MM.1S (cell line): ENCODE measurements at regions not wholly inside any gene's neighbourhood (a gene's known extent, or its start where the extent isn't known, plus 50 kb on each side); places are given as distances from the start of the nearest gene placed in this dataset.
"Not testable (repeated sequence)": the region's sequence is repeated elsewhere in the genome, so short reads cannot be mapped to it uniquely, and the experiment has no call there.

Experiments
- DNase-seq: peaks from one replicate; pipeline ENCODE4 v3.0.0-alpha.2; 2015
- H2AFZ ChIP-seq: fragments of 300-600 bp; sonication (generic); 2 replicates; pipeline ENCODE4 v1.6.0; 2016; ENCODE audit warnings: antibody characterized with exemption, low read length
- H3F3A ChIP-seq: fragments of 300-600 bp; sonication (generic); 2 replicates; pipeline ENCODE4 v1.6.1; 2016; ENCODE audit warnings: mild to moderate bottlenecking, antibody characterized with exemption, low read length, moderate library complexity, mixed read lengths; ENCODE audit not compliant: insufficient read depth
- H3K27ac ChIP-seq: fragments of 300-600 bp; sonication (generic); 2 replicates; pipeline ENCODE4 v1.5.1; 2016; ENCODE audit warnings: mild to moderate bottlenecking, low read length
- H3K27me3 ChIP-seq: fragments of 300-600 bp; sonication (generic); replicated peaks from 2 replicates; pipeline ENCODE4 v1.6.0; 2016; ENCODE audit warnings: low read length; ENCODE audit not compliant: insufficient read depth
- H3K36me3 ChIP-seq: fragments of 300-600 bp; sonication (generic); replicated peaks from 2 replicates; pipeline ENCODE4 v1.6.1; 2016; ENCODE audit warnings: mild to moderate bottlenecking, low read length, mixed read lengths; ENCODE audit not compliant: insufficient read depth
- H3K4me1 ChIP-seq: fragments of 300-600 bp; sonication (generic); 2 replicates; pipeline ENCODE4 v1.6.1; 2016; ENCODE audit warnings: low read length, mixed read lengths
- H3K4me2 ChIP-seq: fragments of 300-600 bp; sonication (generic); 2 replicates; pipeline ENCODE4 v1.6.0; 2016; ENCODE audit warnings: low read depth, low read length
- H3K4me3 ChIP-seq: fragments of 300-600 bp; sonication (generic); 2 replicates; pipeline ENCODE4 v1.5.1; 2016; ENCODE audit warnings: low read length, mixed read lengths
- H3K79me2 ChIP-seq: fragments of 300-600 bp; sonication (generic); 2 replicates; pipeline ENCODE4 v1.6.1; 2016; ENCODE audit warnings: mixed run types, low read length, mixed read lengths
- H3K9ac ChIP-seq: fragments of 300-600 bp; sonication (generic); 2 replicates; pipeline ENCODE4 v1.6.1; 2016; ENCODE audit warnings: low read length, mixed read lengths
- H3K9me2 ChIP-seq: fragments of 300-600 bp; sonication (generic); replicated peaks from 2 replicates; pipeline ENCODE4 v1.6.1; 2016; ENCODE audit warnings: mild to moderate bottlenecking, low read length, mixed read lengths; ENCODE audit not compliant: insufficient read depth
- H3K9me3 ChIP-seq: fragments of 300-600 bp; sonication (generic); replicated peaks from 2 replicates; pipeline ENCODE4 v1.6.1; 2016; ENCODE audit warnings: mild to moderate bottlenecking, low read length, mixed read lengths; ENCODE audit not compliant: insufficient read depth
- H4K20me1 ChIP-seq: fragments of 300-600 bp; sonication (generic); 2 replicates; pipeline ENCODE4 v1.6.1; 2016; ENCODE audit warnings: mild to moderate bottlenecking, low read length, moderate library complexity, mixed read lengths; ENCODE audit not compliant: insufficient read depth
- EZH2 ChIP-seq: fragments of 300-600 bp; sonication (generic); optimal IDR thresholded peaks from 2 replicates; pipeline ENCODE3; 2017; ENCODE audit warnings: low read depth, mild to moderate bottlenecking, antibody characterized with exemption, low read length, mixed read lengths
- EZH2phosphoT487 ChIP-seq: fragments of 300-600 bp; sonication (generic); IDR thresholded peaks from 2 replicates; pipeline ENCODE4 v1.6.1; 2018; ENCODE audit warnings: antibody characterized with exemption, low read length
- TF ChIP-seq, protein P1 (sequence below): fragments of 300-600 bp; sonication (generic); IDR thresholded peaks from 2 replicates; pipeline ENCODE4 v1.5.1; 2016; ENCODE audit warnings: antibody characterized with exemption, low read length, mixed read lengths

DNA sequence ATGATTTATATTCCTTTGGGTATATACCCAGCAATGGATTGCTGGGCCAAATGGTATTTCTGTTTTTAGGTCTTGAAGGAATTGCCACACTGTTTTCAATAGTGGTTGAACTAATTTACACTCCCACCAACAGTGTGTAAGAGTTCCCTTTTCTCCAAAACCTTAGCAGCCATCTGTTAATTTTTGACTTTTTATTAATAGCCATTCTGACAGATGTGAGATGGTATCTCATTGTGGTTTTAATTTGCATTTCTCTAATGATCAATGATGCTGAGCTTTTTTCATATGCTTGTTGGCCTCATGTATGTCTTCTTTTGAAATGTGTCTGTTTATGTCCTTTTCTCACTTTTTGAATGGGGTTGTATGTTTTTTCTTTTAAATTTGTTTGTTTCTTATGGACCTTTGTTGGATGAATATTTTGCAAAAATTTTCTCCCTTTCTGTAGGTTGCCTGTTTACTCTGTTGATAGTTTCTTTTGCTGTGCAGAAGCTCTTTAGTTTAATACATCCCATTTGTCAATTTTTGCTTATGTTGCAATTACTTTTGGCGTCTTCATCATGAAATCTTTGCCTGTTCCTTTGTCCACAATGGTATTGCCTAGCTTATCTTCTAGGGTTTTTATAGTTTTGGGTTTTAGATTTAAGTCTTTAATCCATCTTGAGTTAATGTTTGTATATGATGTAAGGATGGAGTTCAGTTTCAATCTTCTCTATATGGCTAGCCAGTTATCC, 119.7 kb upstream of the XIRP2 start:
- no peak for DNase-seq
- Histone ChIP-seq H3K79me2 (no peaks in the 10 kb centered on the region), H3K27ac (no peak overlapping the region), H3K4me1 (no peaks in the 10 kb centered on the region), H3K4me2 (no peak overlapping the region), H3K9me3 (no peaks in the 10 kb centered on the region), H3K36me3 (no peaks in the 10 kb centered on the region), H3F3A (no peaks in the 10 kb centered on the region), H3K27me3 (no peaks in the 10 kb centered on the region), H3K9me2 (no peaks in the 10 kb centered on the region), H2AFZ (no peak overlapping the region), H3K9ac (no peak overlapping the region), H4K20me1 (no peaks in the 10 kb centered on the region), H3K4me3 (no peak overlapping the region)
- TF ChIP-seq EZH2phosphoT487 (no peak), EZH2 (no peak)
- TF ChIP-seq, protein P1, sequence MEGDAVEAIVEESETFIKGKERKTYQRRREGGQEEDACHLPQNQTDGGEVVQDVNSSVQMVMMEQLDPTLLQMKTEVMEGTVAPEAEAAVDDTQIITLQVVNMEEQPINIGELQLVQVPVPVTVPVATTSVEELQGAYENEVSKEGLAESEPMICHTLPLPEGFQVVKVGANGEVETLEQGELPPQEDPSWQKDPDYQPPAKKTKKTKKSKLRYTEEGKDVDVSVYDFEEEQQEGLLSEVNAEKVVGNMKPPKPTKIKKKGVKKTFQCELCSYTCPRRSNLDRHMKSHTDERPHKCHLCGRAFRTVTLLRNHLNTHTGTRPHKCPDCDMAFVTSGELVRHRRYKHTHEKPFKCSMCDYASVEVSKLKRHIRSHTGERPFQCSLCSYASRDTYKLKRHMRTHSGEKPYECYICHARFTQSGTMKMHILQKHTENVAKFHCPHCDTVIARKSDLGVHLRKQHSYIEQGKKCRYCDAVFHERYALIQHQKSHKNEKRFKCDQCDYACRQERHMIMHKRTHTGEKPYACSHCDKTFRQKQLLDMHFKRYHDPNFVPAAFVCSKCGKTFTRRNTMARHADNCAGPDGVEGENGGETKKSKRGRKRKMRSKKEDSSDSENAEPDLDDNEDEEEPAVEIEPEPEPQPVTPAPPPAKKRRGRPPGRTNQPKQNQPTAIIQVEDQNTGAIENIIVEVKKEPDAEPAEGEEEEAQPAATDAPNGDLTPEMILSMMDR, result no peak

- not testable (repeated sequence) for H3K36me3 ChIP-seq, H3K9me2 ChIP-seq, H3K4me1 ChIP-seq, H3K4me2 ChIP-seq, H3K27me3 ChIP-seq, H4K20me1 ChIP-seq, H2AFZ ChIP-seq, H3K9me3 ChIP-seq, H3F3A ChIP-seq, H3K9ac ChIP-seq, H3K79me2 ChIP-seq, H3K27ac ChIP-seq, DNase-seq, H3K4me3 ChIP-seq
These were observed 121.4 kb upstream of the XIRP2 start for GRCh38 chr2:166766769-166767322.

GRCh38 chr2:166766220-166766619, 122.1 kb upstream of the XIRP2 start:
- H3K79me2 ChIP-seq, result no peaks in the 10 kb centered on the region
- H3K4me1 ChIP-seq, result no peaks in the 10 kb centered on the region
- H3K9ac ChIP-seq, result no peak overlapping the region
- no peak for DNase-seq
- no peak overlapping the region for H3K4me3 ChIP-seq
- H3K9me2 ChIP-seq, result no peaks in the 10 kb centered on the region
- H3F3A ChIP-seq, result no peaks in the 10 kb centered on the region
- no peaks in the 10 kb centered on the region for H3K36me3 ChIP-seq
- no peaks in the 10 kb centered on the region for H4K20me1 ChIP-seq
- H3K27ac ChIP-seq, result no peak overlapping the region
- no peaks in the 10 kb centered on the region for H3K9me3 ChIP-seq
- no peak overlapping the region for H2AFZ ChIP-seq
- no peaks in the 10 kb centered on the region for H3K27me3 ChIP-seq
- TF ChIP-seq, protein P1, result no peak
- TF ChIP-seq EZH2phosphoT487 (no peak), EZH2 (no peak)
- no peak overlapping the region for H3K4me2 ChIP-seq

DNA sequence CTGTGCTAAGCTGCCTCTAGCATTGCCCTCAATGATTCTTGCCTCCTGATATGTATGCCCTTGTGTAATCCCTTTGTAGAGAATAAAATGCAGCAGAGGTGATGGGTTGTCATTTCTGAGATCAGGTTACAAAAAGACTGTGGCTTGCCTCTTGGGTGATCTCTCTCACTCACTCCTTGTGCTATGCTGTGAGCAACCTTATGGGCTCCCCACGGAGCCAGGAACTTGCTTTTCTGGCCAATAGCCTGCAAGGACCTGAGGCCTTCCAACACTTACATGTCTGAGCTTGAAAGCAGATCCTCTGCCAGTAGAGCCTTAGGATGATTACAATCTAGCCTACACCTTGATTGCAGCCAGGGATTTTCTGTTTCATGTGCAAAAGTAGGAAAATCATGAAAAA, 123.1 kb upstream of the XIRP2 start:
- H3K9ac ChIP-seq, result no peak overlapping the region
- no peaks in the 10 kb centered on the region for H4K20me1 ChIP-seq
- no peak overlapping the region for H3K27ac ChIP-seq
- H3K4me2 ChIP-seq, result no peak overlapping the region
- no peaks in the 10 kb centered on the region for H3K36me3 ChIP-seq
- no peaks in the 10 kb centered on the region for H3K9me2 ChIP-seq
- no peak for DNase-seq
- H3K79me2 ChIP-seq, result no peaks in the 10 kb centered on the region
- H2AFZ ChIP-seq, result no peak overlapping the region
- TF ChIP-seq EZH2 (no peak), EZH2phosphoT487 (no peak)
- TF ChIP-seq, protein P1, result no peak
- no peaks in the 10 kb centered on the region for H3F3A ChIP-seq
- no peaks in the 10 kb centered on the region for H3K4me1 ChIP-seq
- H3K9me3 ChIP-seq, result no peaks in the 10 kb centered on the region
- no peak overlapping the region for H3K4me3 ChIP-seq
- H3K27me3 ChIP-seq, result no peaks in the 10 kb centered on the region
